Upper lobe of left lung (tissue), 6 donors: ENCODE measurements at regions not wholly inside any gene's neighbourhood (a gene's known extent, or its start where the extent isn't known, plus 50 kb on each side); places are given as distances from the start of the nearest gene placed in this dataset.

Experiments used
- ATAC-seq, 2 donors: fragments of 200-7000 bp; cut with Tn5 transposase; one replicate each; pipeline ENCODE4 v1.9.1; 2022; ENCODE audit warnings: mild to moderate bottlenecking in 2 of 2, moderate library complexity in 2 of 2; ENCODE audit not compliant: low FRiP score in 2 of 2
- DNase-seq, 2 donors: peaks; one replicate each; pipeline ENCODE4 v3.0.0-alpha.2; 2019 to 2020
- H3K27ac ChIP-seq, 4 donors: fragments of 200-600 bp; sonication (generic); one replicate each; pipeline ENCODE4 v1.5.1; 2016 to 2019
- H3K27me3 ChIP-seq, 4 donors: fragments of 200-600 bp; sonication (generic); one replicate each; pipeline ENCODE4 v1.5.1; 2017 to 2019
- H3K36me3 ChIP-seq, 4 donors: fragments of 200-600 bp; sonication (generic); one replicate each; pipeline ENCODE4 v1.5.1; 2016 to 2019
- H3K4me1 ChIP-seq, 4 donors: fragments of 200-600 bp; sonication (generic); one replicate each; pipeline ENCODE4 v1.5.1; 2018 to 2019
- H3K4me3 ChIP-seq, 4 donors: fragments of 200-600 bp; sonication (generic); one replicate each; pipeline ENCODE4 v1.5.1; 2017 to 2019; ENCODE audit warnings: mild to moderate bottlenecking in 2 of 4, moderate library complexity in 1 of 4
- H3K9me3 ChIP-seq, 4 donors: fragments of 200-600 bp; sonication (generic); one replicate each; pipeline ENCODE4 v1.5.1; 2018 to 2019
- CTCF ChIP-seq, 6 experiments: fragments of 450-650 bp in 4 of 6; fragments of 200-600 bp in 2 of 6; sonication (generic) in 2 of 6; IDR thresholded peaks; one replicate each; pipeline ENCODE4 v1.5.1; 2016 to 2019; ENCODE audit warnings: antibody characterized with exemption in 6 of 6
- EP300 ChIP-seq, 4 donors: sonication (generic); formaldehyde crosslinking; IDR thresholded peaks; one replicate each; pipeline ENCODE4 v1.5.1; 2017; ENCODE audit warnings: antibody characterized with exemption in 4 of 4, control low read depth in 2 of 4
- POLR2A ChIP-seq, 4 donors: fragments of 450-650 bp; IDR thresholded peaks; one replicate each; pipeline ENCODE4 v1.5.1; 2016 to 2017; ENCODE audit warnings: antibody characterized with exemption in 4 of 4, mild to moderate bottlenecking in 2 of 4
- POLR2AphosphoS5 ChIP-seq, 2 donors: sonication (generic); formaldehyde crosslinking; IDR thresholded peaks; one replicate each; pipeline ENCODE4 v1.5.1; 2017; ENCODE audit warnings: antibody characterized with exemption in 2 of 2
- whole genome bisulfite sequencing, 2 donors: methylation state at CpG; one replicate each; pipeline ENCODE4 v1.1.5; 2017 to 2018; 5-methylcytosine and 5-hydroxymethylcytosine counted together
- donor health status: DM: no; HTN: no; CAD: no; lungs with moderate emphysema.
- donor health status: DM: no; HTN: yes; CAD: no; lungs with severe emphysema.

GRCh38 chr2:34379586-34379985 lies 780.5 kb upstream of the FAM98A start:
- Histone ChIP-seq H3K4me1 (no peaks in the 10 kb centered on the region), H3K36me3 (no peaks in the 10 kb centered on the region), H3K27ac (no peak overlapping the region), H3K9me3 (no peaks in the 10 kb centered on the region), H3K4me3 (no peak overlapping the region), H3K27me3 (no peaks in the 10 kb centered on the region)
- no peak for TF ChIP-seq EP300 (IDR thresholded peaks at IDR 0.05)
- no peak for TF ChIP-seq POLR2AphosphoS5 (IDR thresholded peaks at IDR 0.05)
- no peak for TF ChIP-seq POLR2A (IDR thresholded peaks at IDR 0.05)
- no peak for TF ChIP-seq CTCF (IDR thresholded peaks at IDR 0.05)
- ATAC-seq (no peak), DNase-seq (no peak)
- 67 to 76% methylated on average over 2 of the region's 2 CpGs for WGBS, 2 donors

GRCh38 chr2:34373586-34374233 lies 774.6 kb upstream of the FAM98A start:
- DNase-seq (no peak), ATAC-seq (no peak)
- no peak for TF ChIP-seq CTCF (IDR thresholded peaks at IDR 0.05)
- TF ChIP-seq EP300 (IDR thresholded peaks at IDR 0.05): no peak
- no peak for TF ChIP-seq POLR2A (IDR thresholded peaks at IDR 0.05)
- TF ChIP-seq POLR2AphosphoS5 (IDR thresholded peaks at IDR 0.05): no peak
- WGBS, 2 donors: 52 to 59% methylated on average over 4 of the region's 4 CpGs
- H3K4me1 ChIP-seq: no peaks in the 10 kb centered on the region
- no peaks in the 10 kb centered on the region for H3K9me3 ChIP-seq
- H3K36me3 ChIP-seq: no peaks in the 10 kb centered on the region
- H3K27ac ChIP-seq: no peak overlapping the region
- H3K4me3 ChIP-seq: no peak overlapping the region
- H3K27me3 ChIP-seq: no peaks in the 10 kb centered on the region

GRCh38 chr2:34372967-34373366 lies 773.9 kb upstream of the FAM98A start:
- no peaks in the 10 kb centered on the region for H3K9me3 ChIP-seq
- no peaks in the 10 kb centered on the region for H3K4me1 ChIP-seq
- TF ChIP-seq POLR2AphosphoS5 (IDR thresholded peaks at IDR 0.05) (no peak), POLR2A (IDR thresholded peaks at IDR 0.05) (no peak), CTCF (IDR thresholded peaks at IDR 0.05) (no peak), EP300 (IDR thresholded peaks at IDR 0.05) (no peak)
- no peaks in the 10 kb centered on the region for H3K36me3 ChIP-seq
- DNase-seq (no peak), ATAC-seq (no peak)
- WGBS, 2 donors: 48 to 55% methylated on average over 2 of the region's 2 CpGs
- H3K4me3 ChIP-seq: no peak overlapping the region
- H3K27ac ChIP-seq: no peak overlapping the region
- H3K27me3 ChIP-seq: no peaks in the 10 kb centered on the region

GRCh38 chr2:34371711-34372110 lies 772.6 kb upstream of the FAM98A start:
- no peaks in the 10 kb centered on the region for H3K36me3 ChIP-seq
- H3K9me3 ChIP-seq: no peaks in the 10 kb centered on the region
- 89 to 93% methylated on average over 3 of the region's 3 CpGs for WGBS, 2 donors
- no peaks in the 10 kb centered on the region for H3K27me3 ChIP-seq
- H3K4me1 ChIP-seq: no peaks in the 10 kb centered on the region
- no peak for DNase-seq
- no peak for ATAC-seq
- H3K27ac ChIP-seq: no peak overlapping the region
- no peak overlapping the region for H3K4me3 ChIP-seq
- TF ChIP-seq POLR2A (IDR thresholded peaks at IDR 0.05) (no peak), POLR2AphosphoS5 (IDR thresholded peaks at IDR 0.05) (no peak), EP300 (IDR thresholded peaks at IDR 0.05) (no peak), CTCF (IDR thresholded peaks at IDR 0.05) (no peak)

- Histone ChIP-seq H3K4me3 (no peak overlapping the region), H3K36me3 (no peaks in the 10 kb centered on the region), H3K27me3 (no peaks in the 10 kb centered on the region), H3K4me1 (no peaks in the 10 kb centered on the region), H3K27ac (no peak overlapping the region), H3K9me3 (no peaks in the 10 kb centered on the region)
- ATAC-seq: no peak
- TF ChIP-seq EP300 (IDR thresholded peaks at IDR 0.05) (no peak), POLR2AphosphoS5 (IDR thresholded peaks at IDR 0.05) (no peak), POLR2A (IDR thresholded peaks at IDR 0.05) (no peak), CTCF (IDR thresholded peaks at IDR 0.05) (no peak)
- no peak for DNase-seq
- 45 to 69% methylated on average over 1 of the region's 1 CpG for WGBS, 2 donors
These were observed 769.2 kb upstream of the FAM98A start for GRCh38 chr2:34368304-34368703.
